PC-9 (cell line): ENCODE measurements at regions not wholly inside any gene's neighbourhood (a gene's known extent, or its start where the extent isn't known, plus 50 kb on each side); places are given as distances from the start of the nearest gene placed in this dataset.

Experiments used
- CTCF ChIP-seq: fragments of 200-600 bp; sonication (generic); conservative IDR thresholded peaks from 2 replicates; pipeline ENCODE4 v1.6.1; 2017; ENCODE audit warnings: mixed run types, antibody characterized with exemption, mild to moderate bottlenecking, moderate library complexity
- EZH2 ChIP-seq: fragments of 200-600 bp; sonication (generic); IDR thresholded peaks from 2 replicates; pipeline ENCODE4 v1.8.0; 2017; ENCODE audit warnings: antibody characterized with exemption, low read depth

GRCh38 chr6:9977411-9977810 is 437.5 kb downstream of the TFAP2A start:
- TF ChIP-seq CTCF: no peak
- no peak for TF ChIP-seq EZH2
